NCI-H1694 treated with DMSO at 0.1 percent for 48 hours (cell line): ENCODE measurements at regions not wholly inside any gene's neighbourhood (a gene's known extent, or its start where the extent isn't known, plus 50 kb on each side); places are given as distances from the start of the nearest gene placed in this dataset.

Source experiments
- DNase-seq: peaks from one replicate; lab custom pipeline; 2025; lab: John Stamatoyannopoulos, UW

- DNase-seq = peak; percentile 72
Measured at GRCh38 chr5:176733406-176734262, 76.7 kb upstream of the UNC5A start.

GRCh38 chr5:176734756-176735342 lies 75.5 kb upstream of the UNC5A start:
- DNase-seq = no peak

- DNase-seq = no peak
Measured at GRCh38 chr5:176735383-176736265, 74.7 kb upstream of the UNC5A start.

GRCh38 chr5:176736301-176736930 lies 73.9 kb upstream of the UNC5A start:
- DNase-seq = no peak

GRCh38 chr5:176736931-176737745 lies 73.2 kb upstream of the UNC5A start:
- no peak for DNase-seq

- DNase-seq = no peak
Measured at GRCh38 chr5:176737746-176738636, 72.4 kb upstream of the UNC5A start.

- DNase-seq = peak; percentile 54
Measured at GRCh38 chr5:176738637-176739250, 71.6 kb upstream of the UNC5A start.

- no peak for DNase-seq
Measured at GRCh38 chr5:176739461-176740051, 70.8 kb upstream of the UNC5A start.

GRCh38 chr5:176740131-176740701 lies 70.1 kb upstream of the UNC5A start:
- no peak for DNase-seq

- no peak for DNase-seq
Measured at GRCh38 chr5:176740702-176741496, 69.5 kb upstream of the UNC5A start.

GRCh38 chr5:176741561-176742211 lies 68.7 kb upstream of the UNC5A start:
- no peak for DNase-seq

- DNase-seq = no peak
Measured at GRCh38 chr5:176742246-176743105, 67.9 kb upstream of the UNC5A start.

GRCh38 chr5:176743136-176743861 lies 67.1 kb upstream of the UNC5A start:
- DNase-seq = no peak

GRCh38 chr5:176743868-176744583 lies 66.3 kb upstream of the UNC5A start:
- no peak for DNase-seq

- DNase-seq = peak; percentile 38
Measured at GRCh38 chr5:176744584-176744965, 65.8 kb upstream of the UNC5A start.
